ENCODE measurements at regions not wholly inside any gene's neighbourhood (a gene's known extent, or its start where the extent isn't known, plus 50 kb on each side); places are given as distances from the start of the nearest gene placed in this dataset.

DNA sequence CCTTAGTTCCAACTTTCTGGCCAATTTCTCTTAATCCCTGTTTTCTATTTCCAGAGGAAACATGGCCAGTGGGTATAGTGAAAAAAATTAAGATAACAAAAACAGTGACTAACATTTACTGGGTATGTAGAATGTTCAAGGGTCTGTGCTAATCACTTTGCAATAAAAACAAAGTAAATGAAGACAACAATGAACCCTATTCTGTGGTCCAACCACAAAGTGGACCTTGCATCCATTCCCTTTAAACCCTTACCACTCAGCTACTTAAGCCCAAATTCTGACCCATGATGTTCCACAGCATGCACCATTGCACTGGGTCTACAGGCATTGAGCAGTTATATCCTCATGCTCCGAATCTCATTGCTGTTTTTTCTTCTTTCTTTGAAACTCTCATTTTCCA, 179.9 kb upstream of the PRKCQ start (continued):
- TF ChIP-seq, protein P1, sequence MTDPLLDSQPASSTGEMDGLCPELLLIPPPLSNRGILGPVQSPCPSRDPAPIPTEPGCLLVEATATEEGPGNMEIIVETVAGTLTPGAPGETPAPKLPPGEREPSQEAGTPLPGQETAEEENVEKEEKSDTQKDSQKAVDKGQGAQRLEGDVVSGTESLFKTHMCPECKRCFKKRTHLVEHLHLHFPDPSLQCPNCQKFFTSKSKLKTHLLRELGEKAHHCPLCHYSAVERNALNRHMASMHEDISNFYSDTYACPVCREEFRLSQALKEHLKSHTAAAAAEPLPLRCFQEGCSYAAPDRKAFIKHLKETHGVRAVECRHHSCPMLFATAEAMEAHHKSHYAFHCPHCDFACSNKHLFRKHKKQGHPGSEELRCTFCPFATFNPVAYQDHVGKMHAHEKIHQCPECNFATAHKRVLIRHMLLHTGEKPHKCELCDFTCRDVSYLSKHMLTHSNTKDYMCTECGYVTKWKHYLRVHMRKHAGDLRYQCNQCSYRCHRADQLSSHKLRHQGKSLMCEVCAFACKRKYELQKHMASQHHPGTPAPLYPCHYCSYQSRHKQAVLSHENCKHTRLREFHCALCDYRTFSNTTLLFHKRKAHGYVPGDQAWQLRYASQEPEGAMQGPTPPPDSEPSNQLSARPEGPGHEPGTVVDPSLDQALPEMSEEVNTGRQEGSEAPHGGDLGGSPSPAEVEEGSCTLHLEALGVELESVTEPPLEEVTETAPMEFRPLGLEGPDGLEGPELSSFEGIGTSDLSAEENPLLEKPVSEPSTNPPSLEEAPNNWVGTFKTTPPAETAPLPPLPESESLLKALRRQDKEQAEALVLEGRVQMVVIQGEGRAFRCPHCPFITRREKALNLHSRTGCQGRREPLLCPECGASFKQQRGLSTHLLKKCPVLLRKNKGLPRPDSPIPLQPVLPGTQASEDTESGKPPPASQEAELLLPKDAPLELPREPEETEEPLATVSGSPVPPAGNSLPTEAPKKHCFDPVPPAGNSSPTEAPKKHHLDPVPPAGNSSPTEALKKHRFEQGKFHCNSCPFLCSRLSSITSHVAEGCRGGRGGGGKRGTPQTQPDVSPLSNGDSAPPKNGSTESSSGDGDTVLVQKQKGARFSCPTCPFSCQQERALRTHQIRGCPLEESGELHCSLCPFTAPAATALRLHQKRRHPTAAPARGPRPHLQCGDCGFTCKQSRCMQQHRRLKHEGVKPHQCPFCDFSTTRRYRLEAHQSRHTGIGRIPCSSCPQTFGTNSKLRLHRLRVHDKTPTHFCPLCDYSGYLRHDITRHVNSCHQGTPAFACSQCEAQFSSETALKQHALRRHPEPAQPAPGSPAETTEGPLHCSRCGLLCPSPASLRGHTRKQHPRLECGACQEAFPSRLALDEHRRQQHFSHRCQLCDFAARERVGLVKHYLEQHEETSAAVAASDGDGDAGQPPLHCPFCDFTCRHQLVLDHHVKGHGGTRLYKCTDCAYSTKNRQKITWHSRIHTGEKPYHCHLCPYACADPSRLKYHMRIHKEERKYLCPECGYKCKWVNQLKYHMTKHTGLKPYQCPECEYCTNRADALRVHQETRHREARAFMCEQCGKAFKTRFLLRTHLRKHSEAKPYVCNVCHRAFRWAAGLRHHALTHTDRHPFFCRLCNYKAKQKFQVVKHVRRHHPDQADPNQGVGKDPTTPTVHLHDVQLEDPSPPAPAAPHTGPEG (CRISPR knock-in tag; IDR thresholded peaks at IDR 0.05): no peak
- no peak for TF ChIP-seq ZNF354B (CRISPR knock-in tag; IDR thresholded peaks at IDR 0.05)
- no peak for TF ChIP-seq ZNF883 (CRISPR knock-in tag; IDR thresholded peaks at IDR 0.05; ENCODE audit: not compliant biosample characterization)
- TF ChIP-seq SOX13 (IDR thresholded peaks at IDR 0.05): no peak
- no peak for TF ChIP-seq SOX13 (CRISPR knock-in tag; conservative IDR thresholded peaks at IDR 0.05 in 1 of 2, IDR thresholded peaks at IDR 0.05 in 1 of 2)
- no peak for TF ChIP-seq NFYC (CRISPR knock-in tag; IDR thresholded peaks at IDR 0.05)
- TF ChIP-seq ZNF138 (CRISPR knock-in tag; IDR thresholded peaks at IDR 0.05; ENCODE audit: low read depth): no peak
- no peak for TF ChIP-seq GTF2F1 (IDR thresholded peaks at IDR 0.05; ENCODE audit: low read length)
- no peak for TF ChIP-seq ZNF607 (CRISPR knock-in tag; IDR thresholded peaks at IDR 0.05; ENCODE audit: borderline replicate concordance)

- H3K27me3 ChIP-seq (ENCODE audit: control insufficient read depth in 1 of 2, insufficient read depth in 2 of 2, low read length in 2 of 2): no peaks in the 10 kb centered on the region
- no peak for ATAC-seq
- in situ Hi-C loops (cut with HindIII; ENCODE audit: extremely low pct_ligation_motif_present, low pct_unique_long_range_greater_than_20kb): no loop called here
- no peaks in the 10 kb centered on the region for H4K20me1 ChIP-seq (ENCODE audit: insufficient read depth, low read length)
- H3K4me2 ChIP-seq (ENCODE audit: low read depth, low read length): no peak overlapping the region
- no peaks in the 10 kb centered on the region for H3K9me3 ChIP-seq (ENCODE audit: low read length)
- ChIA-PET CTCF (ENCODE audit: low intra/inter-chr PET ratio, low total read pairs) (no interaction called here), POLR2A (no interaction called here)
- no peak for FAIRE-seq
- H3K4me1 ChIP-seq (ENCODE audit: insufficient read depth, low read length): no peaks in the 10 kb centered on the region
- no peaks in the 10 kb centered on the region for H3K36me3 ChIP-seq (replicated peaks in 1 of 2; ENCODE audit: control insufficient read depth in 1 of 2, insufficient read depth in 2 of 2, low read length in 2 of 2)
- H2AFZ ChIP-seq (ENCODE audit: low read length): no peak overlapping the region
- WGBS (ENCODE audit: low lambda C conversion rate): 0% methylated on average over 4 of the region's 7 CpGs
- no peaks in the 10 kb centered on the region for H3K79me2 ChIP-seq (ENCODE audit: insufficient read depth, low read length)
- no peak overlapping the region for H3K4me3 ChIP-seq (replicated peaks in 1 of 3; ENCODE audit: insufficient read depth in 1 of 3, low read depth in 2 of 3, low read length in 3 of 3)
- no TSS peak for BruUV-seq (replicated peaks)
- no peak overlapping the region for H3K27ac ChIP-seq (ENCODE audit: extremely low read length, insufficient read depth, low read length)
- H3K9ac ChIP-seq (ENCODE audit: insufficient read depth, low read depth, low read length): no peak overlapping the region
- intact Hi-C loops (cut with micrococcal nuclease; ENCODE audit: unreplicated experiment): no loop called here
- DNase-seq (ENCODE audit: low spot score): no peak
- TF ChIP-seq ZNF367 (CRISPR knock-in tag; IDR thresholded peaks at IDR 0.05; ENCODE audit: borderline replicate concordance): no peak
- no peak for TF ChIP-seq ZNF282 (IDR thresholded peaks at IDR 0.05; ENCODE audit: partially characterized antibody)
- TF ChIP-seq, protein P2, sequence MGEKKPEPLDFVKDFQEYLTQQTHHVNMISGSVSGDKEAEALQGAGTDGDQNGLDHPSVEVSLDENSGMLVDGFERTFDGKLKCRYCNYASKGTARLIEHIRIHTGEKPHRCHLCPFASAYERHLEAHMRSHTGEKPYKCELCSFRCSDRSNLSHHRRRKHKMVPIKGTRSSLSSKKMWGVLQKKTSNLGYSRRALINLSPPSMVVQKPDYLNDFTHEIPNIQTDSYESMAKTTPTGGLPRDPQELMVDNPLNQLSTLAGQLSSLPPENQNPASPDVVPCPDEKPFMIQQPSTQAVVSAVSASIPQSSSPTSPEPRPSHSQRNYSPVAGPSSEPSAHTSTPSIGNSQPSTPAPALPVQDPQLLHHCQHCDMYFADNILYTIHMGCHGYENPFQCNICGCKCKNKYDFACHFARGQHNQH (CRISPR knock-in tag; IDR thresholded peaks at IDR 0.05): no peak
- TF ChIP-seq HCFC1 (IDR thresholded peaks at IDR 0.05; ENCODE audit: low read depth, low read length): no peak
- TF ChIP-seq, protein P3, sequence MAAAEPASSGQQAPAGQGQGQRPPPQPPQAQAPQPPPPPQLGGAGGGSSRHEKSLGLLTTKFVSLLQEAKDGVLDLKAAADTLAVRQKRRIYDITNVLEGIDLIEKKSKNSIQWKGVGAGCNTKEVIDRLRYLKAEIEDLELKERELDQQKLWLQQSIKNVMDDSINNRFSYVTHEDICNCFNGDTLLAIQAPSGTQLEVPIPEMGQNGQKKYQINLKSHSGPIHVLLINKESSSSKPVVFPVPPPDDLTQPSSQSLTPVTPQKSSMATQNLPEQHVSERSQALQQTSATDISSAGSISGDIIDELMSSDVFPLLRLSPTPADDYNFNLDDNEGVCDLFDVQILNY (CRISPR knock-in tag; conservative IDR thresholded peaks at IDR 0.05): no peak
- no peak for TF ChIP-seq ZNF256 (CRISPR knock-in tag; conservative IDR thresholded peaks at IDR 0.05)
- no peak for TF ChIP-seq ZNF33B (CRISPR knock-in tag; IDR thresholded peaks at IDR 0.05)
- TF ChIP-seq, protein P4, sequence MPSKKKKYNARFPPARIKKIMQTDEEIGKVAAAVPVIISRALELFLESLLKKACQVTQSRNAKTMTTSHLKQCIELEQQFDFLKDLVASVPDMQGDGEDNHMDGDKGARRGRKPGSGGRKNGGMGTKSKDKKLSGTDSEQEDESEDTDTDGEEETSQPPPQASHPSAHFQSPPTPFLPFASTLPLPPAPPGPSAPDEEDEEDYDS (CRISPR knock-in tag; IDR thresholded peaks at IDR 0.05): no peak
- TF ChIP-seq FOSL2 (CRISPR knock-in tag; IDR thresholded peaks at IDR 0.05): no peak
- no peak for TF ChIP-seq MTA3 (CRISPR knock-in tag; IDR thresholded peaks at IDR 0.05)
Observed at GRCh38 chr10:6757158-6757557, 177.1 kb upstream of the PRKCQ start.
